Middle frontal gyrus (tissue), 1 donor: ENCODE measurements at regions not wholly inside any gene's neighbourhood (a gene's known extent, or its start where the extent isn't known, plus 50 kb on each side); places are given as distances from the start of the nearest gene placed in this dataset.

ENCODE experiments used
- DNase-seq: peaks from one replicate; pipeline ENCODE4 v3.0.0-alpha.2; 2015; ENCODE audit warnings: low spot score; ENCODE audit errors: extremely low spot score

DNA sequence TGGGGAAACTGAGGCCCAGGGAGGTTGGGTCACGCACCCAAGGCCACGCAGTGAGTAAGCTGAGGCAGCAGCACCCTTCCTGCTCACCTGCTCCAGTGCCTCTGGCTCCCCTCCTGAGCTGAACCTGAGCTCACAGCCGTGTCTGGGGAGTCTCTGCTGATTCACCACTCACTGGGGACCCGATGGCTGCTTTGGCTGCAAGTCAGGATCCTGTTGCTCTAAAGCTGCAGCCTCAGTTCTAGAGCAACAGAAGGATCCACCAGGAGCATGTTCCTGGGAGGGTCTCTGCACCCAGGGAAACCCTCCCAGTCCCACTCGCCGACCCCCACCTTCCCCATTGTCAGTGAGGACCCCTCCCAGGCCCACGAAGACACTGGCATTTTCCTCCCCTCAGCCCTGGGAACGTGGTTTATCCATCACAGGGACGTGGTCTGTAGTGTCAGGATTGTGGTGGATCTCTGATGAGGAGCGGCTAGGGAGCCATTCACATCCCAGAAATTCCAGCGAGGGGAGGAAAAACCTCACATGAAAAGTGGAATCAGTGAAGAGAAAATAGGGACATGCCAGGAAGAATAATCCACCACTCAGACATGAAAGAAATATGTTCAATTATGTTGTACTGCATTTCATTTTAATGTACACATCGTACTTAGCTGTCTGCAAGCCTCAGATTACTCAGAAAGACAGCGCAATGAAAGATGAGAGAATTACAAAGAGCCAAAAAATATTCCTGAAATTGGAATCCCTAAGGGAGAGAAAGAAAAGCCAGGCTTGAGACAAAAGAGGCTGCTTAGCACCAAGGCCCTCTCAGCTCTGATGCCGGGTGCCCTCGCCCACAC is 447.2 kb downstream of the MATN1 start:
- DNase-seq = no peak

- no peak for DNase-seq
Measured at GRCh38 chr1:30274976-30275621, 448.3 kb downstream of the MATN1 start.

DNA sequence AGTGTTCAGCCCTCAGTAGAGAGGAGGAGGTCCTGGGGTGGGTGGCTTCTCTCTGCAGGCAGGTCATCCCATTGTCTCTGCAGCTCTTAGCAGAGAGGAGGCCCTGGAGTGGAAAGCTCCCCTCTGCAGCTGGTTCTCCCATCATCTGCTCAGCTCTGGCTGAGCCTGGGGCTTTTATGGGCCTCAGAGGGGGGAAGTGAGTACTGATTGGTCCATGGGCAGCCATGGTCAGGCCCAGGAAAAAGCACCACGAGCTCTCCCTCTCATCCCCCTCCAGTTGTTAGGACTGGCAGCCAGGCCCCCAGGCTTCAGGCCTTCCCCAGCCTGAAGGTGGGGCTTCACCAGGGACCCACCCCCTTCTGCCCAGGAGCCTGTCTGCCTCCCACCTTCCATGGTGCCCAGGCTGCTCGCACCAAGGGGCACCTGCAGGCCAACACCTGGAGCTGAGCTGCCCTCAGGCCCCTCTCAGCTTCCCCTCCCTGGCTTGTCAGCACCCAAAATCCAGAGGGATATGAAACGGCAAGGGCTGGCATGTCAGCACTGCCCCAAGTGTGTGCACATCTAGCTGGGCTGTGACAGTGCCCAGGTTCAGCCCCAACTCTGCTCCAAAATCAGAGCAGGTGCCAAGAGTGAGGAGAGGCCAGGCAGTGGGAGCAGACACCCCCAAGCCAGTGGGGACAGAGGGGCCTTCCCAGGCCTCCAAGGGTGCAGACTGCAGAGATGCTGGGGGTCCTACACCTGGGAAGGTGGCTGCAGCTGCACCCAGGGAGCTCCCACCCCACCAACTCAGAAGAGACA is 449.0 kb downstream of the MATN1 start:
- DNase-seq = no peak

GRCh38 chr1:30273456-30273855 is 449.9 kb downstream of the MATN1 start:
- no peak for DNase-seq

DNA sequence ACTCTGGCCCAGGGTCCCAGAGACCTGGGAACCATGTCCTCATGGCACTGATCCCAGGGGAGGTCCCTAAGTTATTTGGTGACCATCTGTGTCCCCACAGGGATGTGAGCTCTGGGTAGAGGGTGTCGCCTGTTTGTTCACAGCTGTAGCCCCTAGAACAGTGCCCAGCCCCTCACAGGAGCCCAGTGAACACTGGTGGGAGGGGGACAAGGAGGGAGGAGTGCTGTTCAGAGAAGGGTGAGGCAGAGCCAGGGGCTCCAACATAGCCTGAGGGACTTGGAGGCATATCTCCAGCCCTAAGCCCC is 450.4 kb downstream of the MATN1 start:
- no peak for DNase-seq

- no peak for DNase-seq
Measured at GRCh38 chr1:30272277-30273020, 450.9 kb downstream of the MATN1 start.

GRCh38 chr1:30271401-30272276 is 451.7 kb downstream of the MATN1 start:
- DNase-seq = no peak

DNA sequence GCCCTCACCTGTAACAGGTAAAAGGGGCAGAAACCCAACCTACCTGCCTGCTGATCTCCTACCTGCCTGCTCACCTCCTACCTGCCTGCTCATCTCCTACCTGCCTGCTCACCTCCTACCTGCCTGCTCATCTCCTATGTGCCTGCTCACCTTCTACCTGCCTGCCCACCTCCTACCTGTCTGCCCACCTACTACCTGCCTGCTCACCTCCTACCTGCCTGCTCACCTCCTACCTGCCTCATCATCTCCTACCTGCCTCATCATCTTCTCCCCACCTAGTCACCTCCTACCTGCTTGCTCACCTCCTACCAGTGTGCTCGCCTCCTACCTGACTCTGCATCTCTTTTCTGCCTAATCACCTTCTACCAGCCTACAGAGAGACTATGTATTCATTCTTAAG is 452.9 kb downstream of the MATN1 start:
- no peak for DNase-seq

- no peak for DNase-seq
Measured at GRCh38 chr1:30268923-30269666, 454.3 kb downstream of the MATN1 start.

GRCh38 chr1:30267856-30268255 is 455.5 kb downstream of the MATN1 start:
- no peak for DNase-seq

DNA sequence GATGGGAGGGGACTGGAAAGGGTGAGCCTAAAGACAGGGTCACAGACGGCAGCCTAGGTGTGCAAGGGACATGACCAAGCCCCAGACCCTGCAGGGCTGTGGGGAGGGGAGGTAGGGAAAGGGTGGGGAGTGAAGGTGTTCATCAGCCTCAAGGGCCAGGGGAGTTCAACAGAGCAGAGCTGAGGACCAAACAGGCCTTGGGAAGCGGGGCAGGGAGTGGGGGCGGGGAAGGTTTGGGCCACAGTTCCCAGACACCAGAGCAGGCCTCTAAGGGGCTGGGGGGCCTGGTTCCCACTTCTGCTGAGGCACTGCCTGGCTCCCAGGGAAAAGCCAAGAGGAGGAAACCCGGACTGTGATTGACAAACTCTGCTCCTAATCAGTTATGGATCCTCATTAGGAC is 456.3 kb downstream of the MATN1 start:
- no peak for DNase-seq

- DNase-seq = no peak
Measured at GRCh38 chr1:30265127-30266070, 458.0 kb downstream of the MATN1 start.

DNA sequence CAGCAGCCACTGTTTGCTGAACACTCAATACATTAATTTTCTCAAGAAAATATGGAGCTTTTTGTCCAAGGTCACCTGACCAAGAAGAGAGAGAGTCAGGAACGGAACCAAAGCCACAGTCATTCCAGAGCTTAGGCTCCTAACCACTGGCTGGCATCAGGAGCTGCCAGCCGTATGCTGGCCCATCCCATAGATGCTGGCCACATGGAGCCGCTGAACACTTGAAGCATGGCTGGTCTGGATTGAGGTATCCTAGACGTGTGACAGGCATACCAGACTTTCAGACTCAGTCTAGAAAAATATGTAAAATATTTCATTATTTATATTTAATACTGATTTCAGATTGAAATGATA is 458.7 kb downstream of the MATN1 start:
- no peak for DNase-seq

DNA sequence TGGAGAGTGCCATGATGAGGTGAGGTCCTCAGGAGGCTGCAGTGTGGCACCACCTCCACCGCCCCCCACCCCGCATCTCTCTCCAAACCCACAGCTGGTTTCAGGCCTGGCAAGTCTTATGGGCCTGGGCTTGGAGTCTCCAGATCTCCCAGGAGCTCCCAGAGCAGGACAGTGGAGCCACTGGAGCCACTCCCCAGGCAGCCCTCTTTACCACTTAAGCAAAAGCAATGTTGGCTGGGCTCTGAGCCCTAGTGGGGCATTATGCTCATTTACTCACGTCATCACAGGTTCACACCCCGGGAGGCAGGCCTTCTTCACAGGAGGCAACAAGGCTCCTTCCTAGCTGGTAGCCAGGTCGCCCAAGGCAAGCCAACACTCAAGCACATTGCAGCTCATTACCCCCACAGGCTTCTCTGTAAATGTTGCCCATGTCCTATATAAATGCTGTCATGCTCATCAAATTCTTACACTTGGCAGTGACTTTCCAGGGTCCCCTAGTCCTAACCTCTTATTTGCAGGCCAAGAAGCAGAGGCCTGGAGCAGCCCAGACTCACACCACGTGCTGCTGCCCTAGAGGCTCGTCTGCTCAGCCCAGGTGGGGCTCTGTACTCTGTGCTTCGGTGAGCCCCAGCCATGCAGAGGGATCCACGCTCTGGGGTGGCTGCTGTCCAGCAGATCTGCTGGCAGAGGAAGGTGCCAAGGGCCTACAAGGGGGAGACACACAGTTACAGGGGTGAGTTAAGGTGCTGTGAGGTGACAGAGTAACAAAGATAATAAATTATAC is 459.3 kb downstream of the MATN1 start:
- DNase-seq = no peak

- no peak for DNase-seq
Measured at GRCh38 chr1:30263405-30263804, 460.0 kb downstream of the MATN1 start.

- DNase-seq = no peak
Measured at GRCh38 chr1:30262158-30262557, 461.2 kb downstream of the MATN1 start.

- DNase-seq = no peak
Measured at GRCh38 chr1:30260318-30260717, 463.1 kb downstream of the MATN1 start.

GRCh38 chr1:30259631-30260030 is 463.8 kb downstream of the MATN1 start:
- no peak for DNase-seq
